ENCODE measurements at regions not wholly inside any gene's neighbourhood (a gene's known extent, or its start where the extent isn't known, plus 50 kb on each side); places are given as distances from the start of the nearest gene placed in this dataset.

DNA sequence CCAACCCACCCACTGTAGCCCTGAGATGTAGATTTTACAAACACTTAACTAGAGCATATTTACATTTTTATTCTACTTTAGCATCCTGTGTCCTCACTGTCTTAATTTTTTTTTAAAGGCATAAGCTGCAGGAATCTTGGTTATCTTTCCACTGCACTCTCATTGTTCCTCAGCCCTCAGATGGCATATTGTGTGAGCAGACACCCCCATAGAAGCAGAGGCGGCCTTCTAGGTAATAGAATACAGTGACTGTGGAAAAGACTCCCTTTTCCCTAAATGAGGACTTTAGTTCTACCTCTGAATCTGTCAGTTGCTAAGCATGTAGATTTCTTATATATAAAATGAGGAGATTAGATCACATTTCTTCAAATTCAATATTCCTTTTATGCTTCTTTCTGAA, 543.5 kb upstream of the SPHKAP start:
- Histone ChIP-seq H3K4me1 (ENCODE audit: control insufficient read depth in 2 of 2, insufficient read depth in 2 of 2, low read length in 2 of 2) (no peaks in the 10 kb centered on the region), H3K27me3 (ENCODE audit: control insufficient read depth in 2 of 2, insufficient read depth in 2 of 2, low read length in 2 of 2) (no peaks in the 10 kb centered on the region), H3K36me3 (ENCODE audit: control insufficient read depth in 2 of 2, insufficient read depth in 2 of 2, low read length in 2 of 2) (no peaks in the 10 kb centered on the region), H3K4me3 (ENCODE audit: low read length in 2 of 2) (no peak overlapping the region), H3K9me3 (ENCODE audit: control insufficient read depth in 2 of 2, low read length in 2 of 2) (no peaks in the 10 kb centered on the region), H3K9ac (ENCODE audit: low read depth in 1 of 2, low read length in 2 of 2) (no peak overlapping the region), H3K27ac (ENCODE audit: low read depth in 2 of 2, low read length in 2 of 2) (no peak overlapping the region)

DNA sequence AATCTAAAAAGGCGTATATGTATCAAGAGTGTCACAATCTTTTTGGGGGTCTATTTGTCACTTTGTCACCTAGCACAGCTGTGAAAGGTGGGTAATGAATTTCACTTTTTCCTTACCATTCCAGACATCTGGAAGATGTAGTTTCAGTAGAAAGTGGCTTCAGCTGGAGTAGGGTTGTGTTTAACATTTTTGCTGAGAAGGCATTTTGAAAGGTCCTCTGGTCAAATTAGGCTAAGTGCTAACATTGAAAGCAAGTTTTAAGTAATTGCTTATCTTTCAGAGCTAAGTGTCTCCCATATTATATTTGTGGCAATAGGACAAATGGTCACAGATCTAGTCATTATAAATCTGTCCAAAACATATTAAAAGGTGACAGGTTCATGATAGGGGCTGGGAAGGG, 542.1 kb upstream of the SPHKAP start:
- no peak overlapping the region for H3K27ac ChIP-seq (ENCODE audit: low read depth in 2 of 2, low read length in 2 of 2)
- no peak overlapping the region for H3K4me3 ChIP-seq (ENCODE audit: low read length in 2 of 2)
- no peaks in the 10 kb centered on the region for H3K9me3 ChIP-seq (ENCODE audit: control insufficient read depth in 2 of 2, low read length in 2 of 2)
- no peaks in the 10 kb centered on the region for H3K36me3 ChIP-seq (ENCODE audit: control insufficient read depth in 2 of 2, insufficient read depth in 2 of 2, low read length in 2 of 2)
- H3K27me3 ChIP-seq (ENCODE audit: control insufficient read depth in 2 of 2, insufficient read depth in 2 of 2, low read length in 2 of 2) = no peaks in the 10 kb centered on the region
- H3K9ac ChIP-seq (ENCODE audit: low read depth in 1 of 2, low read length in 2 of 2) = no peak overlapping the region
- H3K4me1 ChIP-seq (ENCODE audit: control insufficient read depth in 2 of 2, insufficient read depth in 2 of 2, low read length in 2 of 2) = no peaks in the 10 kb centered on the region

DNA sequence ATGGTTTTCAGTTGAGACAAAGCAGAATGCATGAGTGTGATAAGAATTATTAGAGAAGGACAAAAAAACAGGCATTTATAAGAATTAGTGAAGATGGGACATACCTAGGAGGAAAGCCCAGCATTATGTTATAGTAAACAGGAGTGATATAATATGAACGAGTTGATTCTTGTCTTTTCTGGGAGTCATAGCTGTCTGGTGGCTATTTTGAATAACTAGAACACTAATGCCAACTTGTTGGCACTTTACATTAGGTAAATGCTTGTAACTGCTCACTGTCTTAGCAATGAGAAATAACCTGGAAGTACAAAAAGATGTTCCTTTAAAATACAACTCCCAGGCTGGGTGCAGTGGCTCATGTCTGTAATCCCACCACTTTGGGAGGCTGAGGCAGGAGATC, 540.8 kb upstream of the SPHKAP start:
- Histone ChIP-seq H3K4me1 (ENCODE audit: control insufficient read depth in 2 of 2, insufficient read depth in 2 of 2, low read length in 2 of 2) (no peaks in the 10 kb centered on the region), H3K27me3 (ENCODE audit: control insufficient read depth in 2 of 2, insufficient read depth in 2 of 2, low read length in 2 of 2) (no peaks in the 10 kb centered on the region), H3K9me3 (ENCODE audit: control insufficient read depth in 2 of 2, low read length in 2 of 2) (no peaks in the 10 kb centered on the region), H3K4me3 (ENCODE audit: low read length in 2 of 2) (no peak overlapping the region), H3K36me3 (ENCODE audit: control insufficient read depth in 2 of 2, insufficient read depth in 2 of 2, low read length in 2 of 2) (no peaks in the 10 kb centered on the region), H3K9ac (ENCODE audit: low read depth in 1 of 2, low read length in 2 of 2) (no peak overlapping the region), H3K27ac (ENCODE audit: low read depth in 2 of 2, low read length in 2 of 2) (no peak overlapping the region)

- H3K36me3 ChIP-seq (ENCODE audit: control insufficient read depth in 2 of 2, insufficient read depth in 2 of 2, low read length in 2 of 2) = no peaks in the 10 kb centered on the region
- H3K27ac ChIP-seq (ENCODE audit: low read depth in 2 of 2, low read length in 2 of 2) = no peak overlapping the region
- H3K27me3 ChIP-seq (ENCODE audit: control insufficient read depth in 2 of 2, insufficient read depth in 2 of 2, low read length in 2 of 2) = no peaks in the 10 kb centered on the region
- H3K9ac ChIP-seq (ENCODE audit: low read depth in 1 of 2, low read length in 2 of 2) = no peak overlapping the region
- H3K9me3 ChIP-seq (ENCODE audit: control insufficient read depth in 2 of 2, low read length in 2 of 2) = no peaks in the 10 kb centered on the region
- H3K4me3 ChIP-seq (ENCODE audit: low read length in 2 of 2) = no peak overlapping the region
- H3K4me1 ChIP-seq (ENCODE audit: control insufficient read depth in 2 of 2, insufficient read depth in 2 of 2, low read length in 2 of 2) = no peaks in the 10 kb centered on the region
These were observed 539.4 kb upstream of the SPHKAP start for GRCh38 chr2:228720895-228721294.

DNA sequence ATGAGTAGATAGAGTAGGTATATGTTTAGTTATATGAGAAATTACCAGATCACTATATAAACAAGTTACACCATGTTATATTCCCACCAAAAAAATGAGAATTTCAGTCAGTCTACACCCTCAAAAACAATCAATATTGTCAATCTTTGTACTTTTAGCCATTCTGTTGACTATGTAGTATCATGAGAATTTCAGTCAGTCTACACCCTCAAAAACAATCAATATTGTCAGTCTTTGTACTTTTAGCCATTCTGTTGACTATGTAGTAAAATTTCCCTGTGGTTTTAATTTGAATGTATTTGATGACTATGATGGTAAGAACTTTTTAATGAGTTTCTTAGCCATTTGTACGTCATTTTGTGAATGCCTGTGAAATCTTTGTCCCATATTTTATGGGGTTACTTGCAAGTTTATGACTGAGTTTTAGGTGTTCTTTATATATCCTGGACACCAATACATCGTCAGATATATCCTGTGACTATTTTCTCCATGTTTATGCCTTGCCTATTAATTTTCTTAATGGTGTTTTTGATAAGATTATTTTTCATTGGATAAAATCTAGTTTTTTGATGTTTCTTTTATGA, 528.4 kb upstream of the SPHKAP start:
- H3K9ac ChIP-seq (ENCODE audit: low read depth in 1 of 2, low read length in 2 of 2) = no peak overlapping the region
- no peaks in the 10 kb centered on the region for H3K36me3 ChIP-seq (ENCODE audit: control insufficient read depth in 2 of 2, insufficient read depth in 2 of 2, low read length in 2 of 2)
- H3K9me3 ChIP-seq (ENCODE audit: control insufficient read depth in 2 of 2, low read length in 2 of 2) = no peaks in the 10 kb centered on the region
- no peak overlapping the region for H3K27ac ChIP-seq (ENCODE audit: low read depth in 2 of 2, low read length in 2 of 2)
- no peaks in the 10 kb centered on the region for H3K4me1 ChIP-seq (ENCODE audit: control insufficient read depth in 2 of 2, insufficient read depth in 2 of 2, low read length in 2 of 2)
- no peaks in the 10 kb centered on the region for H3K27me3 ChIP-seq (ENCODE audit: control insufficient read depth in 2 of 2, insufficient read depth in 2 of 2, low read length in 2 of 2)
- no peak overlapping the region for H3K4me3 ChIP-seq (ENCODE audit: low read length in 2 of 2)

DNA sequence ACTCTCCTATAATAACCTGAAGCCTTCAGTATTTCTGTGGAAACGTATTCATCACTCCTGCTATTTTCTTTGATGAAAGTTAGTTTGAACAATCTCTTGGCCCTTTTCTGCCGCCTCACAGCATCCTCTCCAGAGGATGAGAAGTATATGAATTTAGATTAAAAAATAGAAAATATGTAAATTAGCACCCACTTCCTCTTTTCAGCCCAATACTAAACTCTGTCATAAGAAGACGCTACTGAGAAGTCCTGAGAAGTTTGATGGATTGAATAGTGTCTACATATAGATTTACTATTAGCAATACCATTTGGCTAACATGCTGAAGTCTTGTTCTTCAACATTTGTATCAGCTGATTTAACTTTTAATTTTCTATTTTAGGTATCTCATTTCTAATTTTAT, 526.4 kb upstream of the SPHKAP start:
- H3K9me3 ChIP-seq (ENCODE audit: control insufficient read depth in 2 of 2, low read length in 2 of 2) = no peaks in the 10 kb centered on the region
- H3K27ac ChIP-seq (ENCODE audit: low read depth in 2 of 2, low read length in 2 of 2) = no peak overlapping the region

DNA sequence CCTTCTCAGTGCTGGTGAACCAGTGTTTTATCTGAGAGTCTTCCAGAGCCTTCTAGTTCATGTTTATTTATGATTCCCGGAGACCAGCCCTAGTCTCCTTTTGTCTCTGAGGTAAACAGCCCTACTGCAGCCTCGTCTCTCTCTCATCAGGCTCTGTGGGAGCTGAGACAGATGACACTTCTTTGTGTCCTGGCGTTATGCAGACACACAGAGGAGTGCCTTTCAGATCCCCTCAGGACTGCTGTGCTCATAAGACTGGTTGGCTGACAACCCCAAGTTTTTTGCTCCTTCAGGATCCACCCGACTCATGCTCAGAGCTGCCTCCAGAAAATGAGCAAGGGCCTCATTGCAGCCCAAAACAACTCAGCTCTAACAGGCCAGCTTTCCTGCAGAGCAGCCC, 523.8 kb upstream of the SPHKAP start:
- no peaks in the 10 kb centered on the region for H3K36me3 ChIP-seq (ENCODE audit: control insufficient read depth in 2 of 2, insufficient read depth in 2 of 2, low read length in 2 of 2)
- H3K9me3 ChIP-seq (ENCODE audit: control insufficient read depth in 2 of 2, low read length in 2 of 2) = no peaks in the 10 kb centered on the region
- H3K4me3 ChIP-seq (ENCODE audit: low read length in 2 of 2) = no peak overlapping the region
- no peak overlapping the region for H3K9ac ChIP-seq (ENCODE audit: low read depth in 1 of 2, low read length in 2 of 2)
- H3K27ac ChIP-seq (ENCODE audit: low read depth in 2 of 2, low read length in 2 of 2) = no peak overlapping the region
- H3K27me3 ChIP-seq (ENCODE audit: control insufficient read depth in 2 of 2, insufficient read depth in 2 of 2, low read length in 2 of 2) = no peaks in the 10 kb centered on the region
- no peaks in the 10 kb centered on the region for H3K4me1 ChIP-seq (ENCODE audit: control insufficient read depth in 2 of 2, insufficient read depth in 2 of 2, low read length in 2 of 2)

More for the DNA sequence above, 526.4 kb upstream of the SPHKAP start:
- Histone ChIP-seq H3K9ac (ENCODE audit: low read depth in 1 of 2, low read length in 2 of 2) (no peak overlapping the region), H3K27me3 (ENCODE audit: control insufficient read depth in 2 of 2, insufficient read depth in 2 of 2, low read length in 2 of 2) (no peaks in the 10 kb centered on the region), H3K36me3 (ENCODE audit: control insufficient read depth in 2 of 2, insufficient read depth in 2 of 2, low read length in 2 of 2) (no peaks in the 10 kb centered on the region), H3K4me1 (ENCODE audit: control insufficient read depth in 2 of 2, insufficient read depth in 2 of 2, low read length in 2 of 2) (no peaks in the 10 kb centered on the region), H3K4me3 (ENCODE audit: low read length in 2 of 2) (no peak overlapping the region)

- no peak overlapping the region for H3K27ac ChIP-seq (ENCODE audit: low read depth in 2 of 2, low read length in 2 of 2)
These were observed 521.7 kb upstream of the SPHKAP start for GRCh38 chr2:228703152-228703551.

DNA sequence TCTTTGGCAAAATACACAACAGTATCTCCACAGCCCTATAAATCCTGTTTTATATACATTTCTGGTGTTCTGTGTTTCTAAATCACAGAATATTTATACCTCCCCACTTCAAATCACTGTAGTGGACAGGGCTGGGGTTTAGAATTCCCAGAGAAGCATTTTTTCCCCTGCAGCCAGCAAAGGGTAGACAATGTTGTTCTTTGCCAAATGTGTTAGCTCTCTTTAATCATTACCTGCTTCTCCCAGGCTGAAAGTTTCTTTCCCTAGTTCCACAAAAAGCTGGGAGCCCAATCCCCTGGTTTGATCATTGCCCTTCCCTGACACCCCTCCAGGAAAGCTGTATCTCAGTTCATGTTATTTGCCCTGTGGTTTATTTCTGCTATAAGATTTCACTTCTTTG, 520.0 kb upstream of the SPHKAP start:
- H3K4me1 ChIP-seq (ENCODE audit: control insufficient read depth in 2 of 2, insufficient read depth in 2 of 2, low read length in 2 of 2) = no peaks in the 10 kb centered on the region
- H3K27me3 ChIP-seq (ENCODE audit: control insufficient read depth in 2 of 2, insufficient read depth in 2 of 2, low read length in 2 of 2) = no peaks in the 10 kb centered on the region
- no peaks in the 10 kb centered on the region for H3K36me3 ChIP-seq (ENCODE audit: control insufficient read depth in 2 of 2, insufficient read depth in 2 of 2, low read length in 2 of 2)
- no peaks in the 10 kb centered on the region for H3K9me3 ChIP-seq (ENCODE audit: control insufficient read depth in 2 of 2, low read length in 2 of 2)
- no peak overlapping the region for H3K4me3 ChIP-seq (ENCODE audit: low read length in 2 of 2)
- H3K9ac ChIP-seq (ENCODE audit: low read depth in 1 of 2, low read length in 2 of 2) = no peak overlapping the region
- H3K27ac ChIP-seq (ENCODE audit: low read depth in 2 of 2, low read length in 2 of 2) = no peak overlapping the region

More at GRCh38 chr2:228703152-228703551, 521.7 kb upstream of the SPHKAP start:
- Histone ChIP-seq H3K27me3 (ENCODE audit: control insufficient read depth in 2 of 2, insufficient read depth in 2 of 2, low read length in 2 of 2) (no peaks in the 10 kb centered on the region), H3K4me3 (ENCODE audit: low read length in 2 of 2) (no peak overlapping the region), H3K4me1 (ENCODE audit: control insufficient read depth in 2 of 2, insufficient read depth in 2 of 2, low read length in 2 of 2) (no peaks in the 10 kb centered on the region), H3K9ac (ENCODE audit: low read depth in 1 of 2, low read length in 2 of 2) (no peak overlapping the region), H3K9me3 (ENCODE audit: control insufficient read depth in 2 of 2, low read length in 2 of 2) (no peaks in the 10 kb centered on the region), H3K36me3 (ENCODE audit: control insufficient read depth in 2 of 2, insufficient read depth in 2 of 2, low read length in 2 of 2) (no peaks in the 10 kb centered on the region)

DNA sequence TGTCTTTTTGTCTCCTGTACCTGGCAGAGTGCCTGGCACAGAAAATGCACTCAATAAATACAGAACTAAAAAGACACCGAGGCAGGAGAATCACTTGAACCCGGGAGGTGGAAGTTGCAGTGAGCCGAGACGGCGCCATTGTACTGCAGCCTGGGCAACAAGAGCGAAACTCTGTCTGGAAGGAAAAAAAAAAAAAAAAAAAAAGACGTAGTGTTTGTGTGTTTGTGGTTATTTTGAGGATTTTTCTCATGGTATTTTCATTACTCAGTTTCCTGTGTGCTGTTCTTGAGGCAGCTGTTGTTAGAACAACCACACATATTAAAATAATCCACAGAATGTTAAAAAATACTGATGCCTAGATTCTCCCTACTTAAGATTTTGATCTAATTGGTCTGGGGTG, 519.2 kb upstream of the SPHKAP start:
- Histone ChIP-seq H3K4me1 (ENCODE audit: control insufficient read depth in 2 of 2, insufficient read depth in 2 of 2, low read length in 2 of 2) (no peaks in the 10 kb centered on the region), H3K27me3 (ENCODE audit: control insufficient read depth in 2 of 2, insufficient read depth in 2 of 2, low read length in 2 of 2) (no peaks in the 10 kb centered on the region), H3K4me3 (ENCODE audit: low read length in 2 of 2) (no peak overlapping the region), H3K9me3 (ENCODE audit: control insufficient read depth in 2 of 2, low read length in 2 of 2) (no peaks in the 10 kb centered on the region), H3K9ac (ENCODE audit: low read depth in 1 of 2, low read length in 2 of 2) (no peak overlapping the region), H3K27ac (ENCODE audit: low read depth in 2 of 2, low read length in 2 of 2) (no peak overlapping the region), H3K36me3 (ENCODE audit: control insufficient read depth in 2 of 2, insufficient read depth in 2 of 2, low read length in 2 of 2) (no peaks in the 10 kb centered on the region)

- H3K27me3 ChIP-seq (ENCODE audit: control insufficient read depth in 2 of 2, insufficient read depth in 2 of 2, low read length in 2 of 2) = no peaks in the 10 kb centered on the region
These were observed 518.4 kb upstream of the SPHKAP start for GRCh38 chr2:228699888-228700287.

More at GRCh38 chr2:228699888-228700287, 518.4 kb upstream of the SPHKAP start:
- Histone ChIP-seq H3K27ac (ENCODE audit: low read depth in 2 of 2, low read length in 2 of 2) (no peak overlapping the region), H3K9me3 (ENCODE audit: control insufficient read depth in 2 of 2, low read length in 2 of 2) (no peaks in the 10 kb centered on the region), H3K9ac (ENCODE audit: low read depth in 1 of 2, low read length in 2 of 2) (no peak overlapping the region), H3K4me1 (ENCODE audit: control insufficient read depth in 2 of 2, insufficient read depth in 2 of 2, low read length in 2 of 2) (no peaks in the 10 kb centered on the region), H3K4me3 (ENCODE audit: low read length in 2 of 2) (no peak overlapping the region), H3K36me3 (ENCODE audit: control insufficient read depth in 2 of 2, insufficient read depth in 2 of 2, low read length in 2 of 2) (no peaks in the 10 kb centered on the region)

Data from mucosa of rectum (tissue), 2 donors.